ENCODE measurements at regions not wholly inside any gene's neighbourhood (a gene's known extent, or its start where the extent isn't known, plus 50 kb on each side); places are given as distances from the start of the nearest gene placed in this dataset.

- Histone ChIP-seq H3K4me2 (ENCODE audit: low read length) (no peak overlapping the region), H3K4me1 (ENCODE audit: insufficient read depth, low read length, poor library complexity, severe bottlenecking) (no peaks in the 10 kb centered on the region), H2AFZ (ENCODE audit: low read length) (no peak overlapping the region), H3K9me2 (ENCODE audit: insufficient read depth, low read length) (no peaks in the 10 kb centered on the region), H3K36me3 (ENCODE audit: insufficient read depth, low read length) (no peaks in the 10 kb centered on the region), H3K27ac (ENCODE audit: low read depth, low read length, poor library complexity, severe bottlenecking) (no peak overlapping the region), H4K20me1 (ENCODE audit: insufficient read depth, low read length) (no peaks in the 10 kb centered on the region), H3K79me2 (ENCODE audit: insufficient read depth, low read depth, low read length) (no peaks in the 10 kb centered on the region), H3K4me3 (ENCODE audit: low read depth, low read length, poor library complexity, severe bottlenecking) (no peak overlapping the region), H3K9me3 (ENCODE audit: low read length) (no peaks in the 10 kb centered on the region)
- POLR2A ChIA-PET: no interaction called here
- no TSS peak for BruUV-seq (replicated peaks)
- TF ChIP-seq, protein P1, sequence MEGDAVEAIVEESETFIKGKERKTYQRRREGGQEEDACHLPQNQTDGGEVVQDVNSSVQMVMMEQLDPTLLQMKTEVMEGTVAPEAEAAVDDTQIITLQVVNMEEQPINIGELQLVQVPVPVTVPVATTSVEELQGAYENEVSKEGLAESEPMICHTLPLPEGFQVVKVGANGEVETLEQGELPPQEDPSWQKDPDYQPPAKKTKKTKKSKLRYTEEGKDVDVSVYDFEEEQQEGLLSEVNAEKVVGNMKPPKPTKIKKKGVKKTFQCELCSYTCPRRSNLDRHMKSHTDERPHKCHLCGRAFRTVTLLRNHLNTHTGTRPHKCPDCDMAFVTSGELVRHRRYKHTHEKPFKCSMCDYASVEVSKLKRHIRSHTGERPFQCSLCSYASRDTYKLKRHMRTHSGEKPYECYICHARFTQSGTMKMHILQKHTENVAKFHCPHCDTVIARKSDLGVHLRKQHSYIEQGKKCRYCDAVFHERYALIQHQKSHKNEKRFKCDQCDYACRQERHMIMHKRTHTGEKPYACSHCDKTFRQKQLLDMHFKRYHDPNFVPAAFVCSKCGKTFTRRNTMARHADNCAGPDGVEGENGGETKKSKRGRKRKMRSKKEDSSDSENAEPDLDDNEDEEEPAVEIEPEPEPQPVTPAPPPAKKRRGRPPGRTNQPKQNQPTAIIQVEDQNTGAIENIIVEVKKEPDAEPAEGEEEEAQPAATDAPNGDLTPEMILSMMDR (conservative IDR thresholded peaks at IDR 0.05; ENCODE audit: low read length): no peak
- TF ChIP-seq EZH2phosphoT487 (IDR thresholded peaks at IDR 0.05; ENCODE audit: borderline replicate concordance, low read depth, low read length): no peak
- CTCF ChIA-PET (ENCODE audit: unreplicated experiment): no interaction called here
- DNase-seq (ENCODE audit: low spot score): no peak
- intact Hi-C loops (cut with micrococcal nuclease; ENCODE audit: unreplicated experiment): no loop called here
These were observed 95.3 kb upstream of the SLC27A6 start for GRCh38 chr5:128869970-128870369.

GRCh38 chr5:128870373-128870772, 94.9 kb upstream of the SLC27A6 start:
- Histone ChIP-seq H3K36me3 (ENCODE audit: insufficient read depth, low read length) (no peaks in the 10 kb centered on the region), H3K4me1 (ENCODE audit: insufficient read depth, low read length, poor library complexity, severe bottlenecking) (no peaks in the 10 kb centered on the region), H4K20me1 (ENCODE audit: insufficient read depth, low read length) (no peaks in the 10 kb centered on the region), H3K9me2 (ENCODE audit: insufficient read depth, low read length) (no peaks in the 10 kb centered on the region), H3K79me2 (ENCODE audit: insufficient read depth, low read depth, low read length) (no peaks in the 10 kb centered on the region), H3K9me3 (ENCODE audit: low read length) (no peaks in the 10 kb centered on the region), H3K4me2 (ENCODE audit: low read length) (no peak overlapping the region), H2AFZ (ENCODE audit: low read length) (no peak overlapping the region), H3K4me3 (ENCODE audit: low read depth, low read length, poor library complexity, severe bottlenecking) (no peak overlapping the region), H3K27ac (ENCODE audit: low read depth, low read length, poor library complexity, severe bottlenecking) (no peak overlapping the region)
- intact Hi-C loops (cut with micrococcal nuclease; ENCODE audit: unreplicated experiment): no loop called here
- no TSS peak for BruUV-seq (replicated peaks)
- TF ChIP-seq EZH2phosphoT487 (IDR thresholded peaks at IDR 0.05; ENCODE audit: borderline replicate concordance, low read depth, low read length): no peak
- TF ChIP-seq, protein P1 (conservative IDR thresholded peaks at IDR 0.05; ENCODE audit: low read length): no peak
- POLR2A ChIA-PET: no interaction called here
- CTCF ChIA-PET (ENCODE audit: unreplicated experiment): no interaction called here
- DNase-seq (ENCODE audit: low spot score): no peak

DNA sequence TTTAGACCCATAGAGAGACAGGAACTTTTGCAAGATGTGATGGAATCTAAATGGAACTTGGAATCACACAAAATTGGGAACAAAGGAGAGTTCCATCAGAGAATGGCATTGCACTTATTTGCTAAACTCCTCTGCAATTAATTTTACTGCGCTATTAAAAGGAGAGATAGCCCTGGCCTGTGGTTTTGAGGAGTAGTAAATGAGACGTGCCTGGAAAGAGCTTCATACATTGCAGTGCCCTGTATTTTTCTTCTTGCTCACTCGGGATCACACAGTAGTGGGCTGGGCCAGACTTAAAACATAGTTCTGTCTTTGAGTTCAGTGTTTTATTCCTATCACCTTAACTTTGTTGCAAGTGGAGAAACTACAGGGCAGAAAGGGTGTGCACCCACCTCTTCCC, 94.4 kb upstream of the SLC27A6 start:
- CTCF ChIA-PET (ENCODE audit: unreplicated experiment): no interaction called here
- POLR2A ChIA-PET: interaction anchor here (0.6 kb wide), 1 partner anchor 580 kb away, joined by 3 read pairs; no protein-coding TSS in a partner anchor
- intact Hi-C loops (cut with micrococcal nuclease; ENCODE audit: unreplicated experiment): no loop called here
- no peak overlapping the region for H3K4me3 ChIP-seq (ENCODE audit: low read depth, low read length, poor library complexity, severe bottlenecking)
- no peak overlapping the region for H2AFZ ChIP-seq (ENCODE audit: low read length)
- no peak overlapping the region for H3K4me2 ChIP-seq (ENCODE audit: low read length)
- no peaks in the 10 kb centered on the region for H3K9me3 ChIP-seq (ENCODE audit: low read length)
- H3K79me2 ChIP-seq (ENCODE audit: insufficient read depth, low read depth, low read length): no peaks in the 10 kb centered on the region
- no peak overlapping the region for H3K27ac ChIP-seq (ENCODE audit: low read depth, low read length, poor library complexity, severe bottlenecking)
- TF ChIP-seq, protein P1 (conservative IDR thresholded peaks at IDR 0.05; ENCODE audit: low read length): no peak
- no peak for TF ChIP-seq EZH2phosphoT487 (IDR thresholded peaks at IDR 0.05; ENCODE audit: borderline replicate concordance, low read depth, low read length)
- H3K9me2 ChIP-seq (ENCODE audit: insufficient read depth, low read length): no peaks in the 10 kb centered on the region
- DNase-seq (ENCODE audit: low spot score): no peak
- H3K4me1 ChIP-seq (ENCODE audit: insufficient read depth, low read length, poor library complexity, severe bottlenecking): no peaks in the 10 kb centered on the region
- no peaks in the 10 kb centered on the region for H3K36me3 ChIP-seq (ENCODE audit: insufficient read depth, low read length)
- no TSS peak for BruUV-seq (replicated peaks)
- no peaks in the 10 kb centered on the region for H4K20me1 ChIP-seq (ENCODE audit: insufficient read depth, low read length)
